ENCODE measurements at regions not wholly inside any gene's neighbourhood (a gene's known extent, or its start where the extent isn't known, plus 50 kb on each side); places are given as distances from the start of the nearest gene placed in this dataset.
A peak's percentile ranks its signal among the peaks of the same experiment; 100 is the strongest.
"Not testable (repeated sequence)": the region's sequence is repeated elsewhere in the genome, so short reads cannot be mapped to it uniquely, and the experiment has no call there.

GRCh38 chr17:33709881-33710280 lies 416.8 kb upstream of the ASIC2 start:
- DNase-seq: no peak

DNA sequence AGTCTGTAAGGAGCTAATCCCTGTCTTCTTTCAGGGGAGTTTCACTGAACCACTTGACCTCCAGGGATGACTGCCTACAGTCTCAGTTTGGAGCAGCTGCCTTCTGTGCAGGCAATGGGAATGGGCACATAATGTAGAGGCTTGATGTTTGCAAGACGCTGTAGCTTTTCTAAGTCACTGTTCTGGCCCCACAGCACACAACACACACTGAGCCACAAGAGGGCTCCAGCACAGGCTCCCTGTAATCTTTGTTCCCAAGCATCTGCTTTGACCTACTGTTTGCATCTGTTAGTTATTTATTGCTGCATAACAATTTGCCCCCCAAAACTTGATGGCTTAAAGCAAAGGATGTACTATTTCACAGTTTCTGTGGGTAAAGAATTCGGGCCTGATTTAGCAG lies 419.0 kb upstream of the ASIC2 start:
- DNase-seq: no peak

- DNase-seq: no peak
Observed at GRCh38 chr17:33716957-33717356, 423.9 kb upstream of the ASIC2 start.

- not testable (repeated sequence) for DNase-seq
Observed at GRCh38 chr17:33723736-33724135, 430.6 kb upstream of the ASIC2 start.

DNA sequence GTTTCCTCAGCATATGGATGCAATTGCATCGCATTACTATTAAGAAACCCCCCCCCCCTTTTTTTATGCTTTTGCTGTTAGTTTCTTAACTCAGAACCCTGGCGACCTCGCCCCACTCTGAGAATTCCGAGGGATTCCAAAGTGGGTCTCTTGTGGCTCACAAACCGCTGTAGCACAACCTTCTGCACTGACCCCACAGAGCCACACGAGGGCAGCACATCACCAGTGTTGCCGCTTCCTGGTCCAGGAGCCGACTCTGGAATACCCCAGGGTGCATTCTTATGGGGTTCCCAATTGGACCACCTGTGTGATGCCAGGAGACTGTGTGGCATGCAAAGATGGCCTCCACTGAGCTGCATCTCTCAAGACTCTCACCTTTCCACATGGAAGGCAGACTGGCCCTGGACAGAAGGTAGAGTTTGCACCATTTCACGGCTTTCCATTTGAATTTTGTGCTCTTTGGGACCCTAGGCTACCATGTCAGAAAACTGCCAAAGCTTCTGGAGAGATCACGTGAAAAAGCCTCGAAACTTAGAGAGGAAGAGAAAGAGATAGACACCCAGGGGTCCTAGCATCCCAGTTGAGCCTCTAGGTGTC lies 432.7 kb upstream of the ASIC2 start:
- DNase-seq: no peak

DNA sequence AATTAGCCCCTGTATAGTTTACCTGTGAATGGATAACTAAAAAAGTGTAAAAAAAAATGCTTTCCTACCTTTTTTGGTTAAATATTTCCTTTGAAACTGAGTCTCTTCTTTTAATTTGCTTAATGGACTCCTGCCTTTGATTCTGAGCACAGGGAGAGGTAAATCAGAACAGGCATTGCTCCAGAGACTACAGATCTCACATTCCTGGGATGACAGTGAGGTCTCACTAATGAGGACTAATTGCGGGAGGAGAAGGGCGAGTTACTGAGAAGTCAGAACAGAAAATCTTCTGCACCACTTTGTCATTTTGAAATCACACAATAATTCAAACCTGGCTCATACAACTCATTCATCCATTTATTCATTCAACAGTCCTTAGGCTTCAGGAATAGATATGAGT lies 437.0 kb upstream of the ASIC2 start:
- no peak for DNase-seq

DNA sequence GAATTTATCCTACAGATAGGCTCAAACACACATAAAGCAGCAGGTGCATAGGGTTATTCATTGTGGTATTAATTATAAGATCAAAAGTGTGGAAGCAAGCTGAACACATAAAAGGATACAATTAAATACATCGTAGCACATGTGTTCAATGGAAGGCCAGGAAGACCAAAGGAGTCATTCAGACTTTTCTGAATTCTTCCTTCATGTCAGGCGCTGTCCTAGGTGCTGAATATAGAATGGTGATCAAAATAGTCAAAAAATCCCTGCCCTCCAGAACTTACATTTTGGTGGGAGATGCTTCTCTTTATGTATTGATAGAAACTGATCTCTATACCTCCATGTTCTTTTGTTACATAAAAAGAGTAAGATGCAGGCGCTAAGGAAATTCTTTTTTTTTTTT lies 439.0 kb upstream of the ASIC2 start:
- DNase-seq: no peak

- DNase-seq: no peak
Observed at GRCh38 chr17:33739714-33740113, 446.6 kb upstream of the ASIC2 start.

- no peak for DNase-seq
Observed at GRCh38 chr17:33745047-33745760, 452.1 kb upstream of the ASIC2 start.

DNA sequence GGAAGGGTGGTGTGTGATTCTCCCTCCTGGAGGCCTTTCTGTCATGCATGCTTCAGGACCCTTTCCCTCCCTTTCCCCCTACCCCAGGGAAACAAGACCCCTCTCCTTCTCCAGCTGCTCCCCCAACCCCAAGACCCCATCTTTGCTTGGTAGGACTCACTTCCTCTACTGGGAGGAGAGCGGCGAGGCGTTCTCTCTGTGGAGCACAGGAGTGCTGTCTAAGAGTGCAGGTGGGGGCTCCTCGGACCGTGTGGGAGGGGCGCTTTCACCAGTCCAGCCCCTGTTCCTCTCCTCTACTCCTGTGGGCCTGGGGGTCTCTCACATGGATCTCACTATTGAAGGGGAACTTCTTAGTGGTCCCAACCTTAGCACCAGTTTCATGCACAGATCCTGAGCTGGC lies 456.1 kb upstream of the ASIC2 start:
- no peak for DNase-seq

DNA sequence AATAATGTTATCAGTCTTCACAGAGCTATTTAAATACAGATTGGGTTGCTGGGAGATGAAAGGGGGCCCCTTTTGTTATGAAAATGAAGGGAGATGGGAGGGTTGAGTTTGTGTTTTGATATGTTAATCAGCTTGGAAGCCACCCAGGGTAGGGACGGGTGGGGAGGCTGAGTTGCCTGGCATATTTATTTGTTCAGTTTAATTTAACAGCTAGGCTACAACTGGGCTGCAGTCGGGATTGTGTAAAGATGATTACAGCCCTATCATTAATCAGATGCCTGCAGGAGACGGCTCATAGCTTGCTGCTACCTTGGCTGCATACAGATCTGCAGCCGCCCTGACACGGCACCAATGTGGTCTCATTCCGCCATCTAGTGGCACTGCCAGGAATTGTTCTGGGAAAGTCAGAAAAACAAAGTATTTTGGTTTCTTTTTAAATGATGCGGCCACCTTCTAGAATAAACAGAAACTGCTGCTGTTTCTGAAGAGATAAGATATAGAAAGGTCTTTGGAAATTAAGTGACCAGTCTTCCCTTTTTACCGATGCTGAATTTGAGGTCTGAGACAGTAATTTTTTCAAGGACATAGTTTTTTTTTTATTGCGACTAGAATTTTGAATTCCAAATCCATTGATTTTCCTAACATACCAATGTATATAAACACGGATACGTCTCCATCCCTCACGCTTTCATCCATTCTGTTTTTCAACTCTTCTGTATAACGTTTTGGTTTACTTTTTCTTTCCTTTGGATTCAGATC lies 458.0 kb upstream of the ASIC2 start:
- DNase-seq: peak; percentile 25

DNA sequence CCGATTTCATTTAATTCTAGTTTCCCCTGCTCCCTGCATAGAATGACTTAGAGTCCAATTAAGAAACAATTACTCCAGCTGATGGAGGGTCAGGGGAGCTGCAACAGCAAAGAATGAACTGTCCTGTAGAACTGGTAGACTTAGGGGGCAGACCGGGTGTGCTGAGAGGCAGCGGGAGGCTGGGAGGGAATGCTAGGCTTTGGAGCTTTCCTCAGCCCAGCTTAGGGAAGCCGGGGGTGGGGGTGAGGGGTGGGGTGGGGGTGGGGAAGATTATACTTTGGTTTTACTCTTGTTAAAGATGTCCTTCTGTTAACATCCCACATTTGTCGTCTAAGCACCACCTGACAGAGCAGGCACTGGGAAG lies 458.6 kb upstream of the ASIC2 start:
- DNase-seq: no peak

DNA sequence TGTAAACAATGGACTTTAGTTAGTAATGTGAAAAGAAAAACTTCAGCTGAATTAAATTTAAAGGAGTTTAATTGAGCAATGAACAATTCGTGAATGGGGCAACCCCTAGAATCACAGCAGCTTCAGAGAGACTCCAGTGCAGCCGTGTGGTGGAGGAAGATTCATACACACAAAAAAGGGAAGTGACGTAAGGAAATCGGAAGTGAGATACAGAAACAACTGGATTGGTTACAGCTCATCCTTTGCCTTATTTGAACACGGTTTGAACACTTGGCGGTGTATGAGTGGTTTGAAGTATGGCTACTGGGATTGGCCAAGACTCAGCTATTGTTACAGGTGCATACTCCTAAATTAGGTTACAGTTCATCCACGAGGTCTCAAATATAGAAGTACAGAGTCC lies 460.4 kb upstream of the ASIC2 start:
- DNase-seq: no peak

GRCh38 chr17:33756021-33756420 lies 462.9 kb upstream of the ASIC2 start:
- no peak for DNase-seq

DNA sequence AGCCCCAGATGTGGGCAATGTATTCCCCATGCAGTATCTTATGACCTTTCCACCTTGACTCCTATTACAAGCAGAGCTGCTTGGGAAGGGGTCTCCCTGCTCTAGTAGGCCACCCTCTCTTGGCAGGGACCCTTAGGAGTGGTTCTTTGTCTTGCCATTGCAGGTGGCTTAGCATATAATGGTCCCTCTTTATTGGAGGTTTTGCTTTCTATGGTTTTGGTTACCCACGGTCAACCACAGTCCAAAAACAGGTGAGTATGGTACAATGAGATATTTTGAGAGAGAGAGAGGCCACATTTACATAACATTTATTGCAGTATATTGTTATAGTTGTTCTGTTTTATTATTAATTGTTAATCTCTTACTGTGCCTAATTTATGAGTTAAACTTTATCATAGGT lies 472.8 kb upstream of the ASIC2 start:
- no peak for DNase-seq

GRCh38 chr17:33766721-33767120 lies 473.6 kb upstream of the ASIC2 start:
- no peak for DNase-seq

DNA sequence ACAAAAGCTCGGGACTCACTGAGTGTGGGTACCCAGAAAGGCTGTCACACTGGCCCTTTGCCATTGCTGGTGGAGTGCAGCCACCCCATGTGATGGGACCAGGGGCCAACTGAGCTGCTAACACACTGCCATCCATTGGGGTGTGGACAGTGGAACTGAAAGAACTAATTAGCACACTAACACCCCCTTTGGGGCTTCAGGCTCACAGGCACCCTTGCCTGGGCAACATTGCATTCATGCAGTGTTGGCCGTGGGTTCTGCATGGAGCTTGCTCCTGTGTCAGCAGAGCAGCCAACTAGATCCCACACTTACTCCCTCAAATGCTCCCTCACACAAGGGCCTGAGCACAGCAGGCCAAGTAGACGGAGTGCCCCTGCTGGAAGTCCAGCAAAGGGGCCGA lies 476.0 kb upstream of the ASIC2 start:
- no peak for DNase-seq

DNA sequence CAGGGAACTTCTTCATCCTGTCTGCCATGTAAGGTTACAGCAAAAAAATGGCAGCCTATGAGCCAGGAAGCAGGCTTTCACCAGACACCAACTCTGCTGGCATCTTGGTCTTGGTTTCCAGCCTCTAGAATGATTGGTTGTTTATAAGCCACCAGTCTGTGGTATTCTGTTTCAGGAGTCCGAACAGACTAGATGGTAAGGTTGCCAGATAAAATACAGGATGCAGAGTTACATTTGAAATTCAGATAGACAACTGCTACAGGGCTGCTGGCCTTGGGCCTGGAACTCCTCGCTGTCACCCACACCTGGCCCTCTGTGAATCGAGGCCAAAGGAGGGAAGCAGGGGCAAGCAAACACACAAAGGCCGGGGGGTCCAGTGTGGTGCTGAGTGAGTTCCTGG lies 478.8 kb upstream of the CCL2 start:
- no peak for DNase-seq

- no peak for DNase-seq
Observed at GRCh38 chr17:33776903-33777302, 478.2 kb upstream of the CCL2 start.

- DNase-seq: no peak
Observed at GRCh38 chr17:33777674-33778073, 477.4 kb upstream of the CCL2 start.

DNA sequence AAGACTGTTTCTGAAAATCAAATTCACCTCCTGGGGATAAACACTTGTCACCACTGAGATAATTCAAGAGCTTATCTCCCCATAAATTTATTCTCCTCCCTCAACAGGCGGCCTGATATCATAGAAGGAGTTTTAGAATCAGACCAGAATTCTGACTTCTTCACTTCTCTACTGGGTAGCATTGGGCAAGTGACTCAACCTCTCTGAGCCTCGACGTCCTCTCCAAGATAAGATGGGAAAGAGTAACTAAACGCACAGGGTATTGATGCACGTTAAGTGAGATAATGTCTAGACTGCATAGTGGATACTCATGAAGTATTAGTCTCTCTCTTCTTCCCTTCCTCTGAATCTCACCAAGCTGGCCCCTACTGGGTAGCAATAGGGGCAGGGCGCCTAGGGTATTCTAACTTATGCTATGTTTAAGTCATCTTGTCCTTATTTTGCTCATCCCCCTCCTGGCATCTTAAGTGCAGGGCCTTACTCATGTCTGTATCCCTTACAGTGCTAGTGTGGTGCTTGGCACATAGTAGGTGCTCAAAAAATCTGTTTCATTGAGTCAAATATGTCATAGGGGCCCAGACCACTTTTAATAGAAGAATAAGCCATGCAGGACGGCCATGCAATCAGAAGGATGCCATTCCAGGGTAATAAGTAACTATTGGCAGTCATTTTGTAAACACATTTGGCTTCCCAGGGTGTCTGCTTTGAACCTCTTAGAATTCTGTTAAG lies 476.4 kb upstream of the CCL2 start:
- no peak for DNase-seq

GRCh38 chr17:33779234-33779591 lies 475.9 kb upstream of the CCL2 start:
- DNase-seq: no peak

DNA sequence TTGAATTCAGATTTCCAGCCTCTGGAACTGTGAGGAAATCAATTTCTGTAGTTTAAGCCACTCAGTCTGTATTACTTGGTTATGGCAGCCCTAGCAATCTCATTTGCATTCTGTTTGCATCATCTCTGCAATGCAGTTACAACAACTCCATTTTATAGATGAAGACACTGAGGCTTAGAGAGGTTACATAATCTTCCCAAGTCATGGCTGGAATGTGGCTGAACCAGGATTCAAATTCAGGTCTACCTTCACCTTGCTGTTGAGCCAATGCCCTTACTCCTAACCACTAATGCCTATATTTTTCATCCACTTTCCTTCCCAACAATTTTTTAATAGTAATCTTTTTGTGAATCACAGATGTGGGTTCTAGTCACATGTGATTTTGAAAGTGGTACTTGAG lies 469.8 kb upstream of the CCL2 start:
- no peak for DNase-seq

DNA sequence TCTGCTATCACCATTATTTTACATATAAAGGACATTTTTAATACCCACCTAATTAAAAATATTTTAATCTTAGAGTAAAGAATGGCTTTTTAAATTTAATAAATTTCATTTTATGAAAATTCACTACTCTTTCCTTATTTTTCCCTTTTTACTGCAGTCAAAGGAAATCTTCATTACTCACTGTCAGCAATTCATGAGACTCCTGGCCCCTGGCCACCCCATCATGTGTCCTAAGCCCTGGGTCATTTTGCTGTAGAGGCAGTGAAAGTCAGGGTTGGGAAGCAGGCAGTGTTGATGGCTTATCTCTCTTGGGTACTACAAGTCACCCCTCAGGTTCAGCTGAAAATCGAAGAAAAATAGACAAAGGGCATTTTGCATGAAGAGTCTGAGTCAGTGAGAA lies 468.6 kb upstream of the CCL2 start:
- DNase-seq: no peak
